ENCODE measurements at regions not wholly inside any gene's neighbourhood (a gene's known extent, or its start where the extent isn't known, plus 50 kb on each side); places are given as distances from the start of the nearest gene placed in this dataset.

GRCh38 chr12:97267166-97267565, 195.4 kb upstream of the RMST start:
- Histone ChIP-seq H3K27ac (ENCODE audit: low read length) (no peak overlapping the region), H3K27me3 (ENCODE audit: control insufficient read depth, insufficient read depth, low read length) (no peaks in the 10 kb centered on the region), H3K4me3 (ENCODE audit: low read length) (no peak overlapping the region), H3K9me3 (ENCODE audit: control insufficient read depth, insufficient read depth, low read length) (no peaks in the 10 kb centered on the region), H3K36me3 (ENCODE audit: control insufficient read depth, insufficient read depth, low read length) (no peaks in the 10 kb centered on the region), H3K4me1 (ENCODE audit: control insufficient read depth, insufficient read depth, low read length) (no peaks in the 10 kb centered on the region; the same call in 1 of the 2 replicates)
- no peak for DNase-seq (ENCODE audit: low read depth, low spot score)

GRCh38 chr12:97267594-97268202, 194.9 kb upstream of the RMST start:
- no peak for DNase-seq (ENCODE audit: low read depth, low spot score)
- H3K36me3 ChIP-seq (ENCODE audit: control insufficient read depth, insufficient read depth, low read length): no peaks in the 10 kb centered on the region
- H3K4me1 ChIP-seq (ENCODE audit: control insufficient read depth, insufficient read depth, low read length): no peaks in the 10 kb centered on the region; the same call in 1 of the 2 replicates
- H3K27ac ChIP-seq (ENCODE audit: low read length): no peak overlapping the region
- no CpG with 5 or more reads among the region's 3 CpGs for WGBS (ENCODE audit: insufficient coverage, insufficient read length)
- no peak overlapping the region for H3K4me3 ChIP-seq (ENCODE audit: low read length)
- no peaks in the 10 kb centered on the region for H3K27me3 ChIP-seq (ENCODE audit: control insufficient read depth, insufficient read depth, low read length)
- H3K9me3 ChIP-seq (ENCODE audit: control insufficient read depth, insufficient read depth, low read length): no peaks in the 10 kb centered on the region

GRCh38 chr12:97272471-97272870, 190.1 kb upstream of the RMST start:
- no peaks in the 10 kb centered on the region for H3K36me3 ChIP-seq (ENCODE audit: control insufficient read depth, insufficient read depth, low read length)
- no peak for DNase-seq (ENCODE audit: low read depth, low spot score)
- no peak overlapping the region for H3K4me3 ChIP-seq (ENCODE audit: low read length)
- no peaks in the 10 kb centered on the region for H3K9me3 ChIP-seq (ENCODE audit: control insufficient read depth, insufficient read depth, low read length)
- peaks cover 5% of the 10 kb centered on the region for H3K4me1 ChIP-seq (ENCODE audit: control insufficient read depth, insufficient read depth, low read length)
- H3K27me3 ChIP-seq (ENCODE audit: control insufficient read depth, insufficient read depth, low read length): no peaks in the 10 kb centered on the region
- no peak overlapping the region for H3K27ac ChIP-seq (ENCODE audit: low read length)

- H3K4me1 ChIP-seq (ENCODE audit: control insufficient read depth, insufficient read depth, low read length): peaks cover 5% of the 10 kb centered on the region
- DNase-seq (ENCODE audit: low read depth, low spot score): no peak
- H3K9me3 ChIP-seq (ENCODE audit: control insufficient read depth, insufficient read depth, low read length): no peaks in the 10 kb centered on the region
- no peak overlapping the region for H3K27ac ChIP-seq (ENCODE audit: low read length)
- no peak overlapping the region for H3K4me3 ChIP-seq (ENCODE audit: low read length)
- H3K27me3 ChIP-seq (ENCODE audit: control insufficient read depth, insufficient read depth, low read length): no peaks in the 10 kb centered on the region
- no peaks in the 10 kb centered on the region for H3K36me3 ChIP-seq (ENCODE audit: control insufficient read depth, insufficient read depth, low read length)
- WGBS (ENCODE audit: insufficient coverage, insufficient read length): no CpG with 5 or more reads among the region's 2 CpGs
Measured at GRCh38 chr12:97274386-97274785, 188.2 kb upstream of the RMST start.

GRCh38 chr12:97275256-97275655, 187.3 kb upstream of the RMST start:
- no CpG with 5 or more reads among the region's 14 CpGs for WGBS (ENCODE audit: insufficient coverage, insufficient read length)
- H3K4me3 ChIP-seq (ENCODE audit: low read length): no peak overlapping the region
- H3K9me3 ChIP-seq (ENCODE audit: control insufficient read depth, insufficient read depth, low read length): no peaks in the 10 kb centered on the region
- DNase-seq (ENCODE audit: low read depth, low spot score): no peak
- no peaks in the 10 kb centered on the region for H3K27me3 ChIP-seq (ENCODE audit: control insufficient read depth, insufficient read depth, low read length)
- H3K4me1 ChIP-seq (ENCODE audit: control insufficient read depth, insufficient read depth, low read length): peaks cover 5% of the 10 kb centered on the region
- no peak overlapping the region for H3K27ac ChIP-seq (ENCODE audit: low read length)
- H3K36me3 ChIP-seq (ENCODE audit: control insufficient read depth, insufficient read depth, low read length): no peaks in the 10 kb centered on the region

GRCh38 chr12:97275728-97276590, 186.6 kb upstream of the RMST start:
- Histone ChIP-seq H3K4me1 (ENCODE audit: control insufficient read depth, insufficient read depth, low read length) (peaks cover 5% of the 10 kb centered on the region), H3K36me3 (ENCODE audit: control insufficient read depth, insufficient read depth, low read length) (no peaks in the 10 kb centered on the region), H3K27me3 (ENCODE audit: control insufficient read depth, insufficient read depth, low read length) (no peaks in the 10 kb centered on the region), H3K4me3 (ENCODE audit: low read length) (no peak overlapping the region), H3K9me3 (ENCODE audit: control insufficient read depth, insufficient read depth, low read length) (no peaks in the 10 kb centered on the region), H3K27ac (ENCODE audit: low read length) (no peak overlapping the region)
- WGBS (ENCODE audit: insufficient coverage, insufficient read length): no CpG with 5 or more reads among the region's 15 CpGs
- no peak for DNase-seq (ENCODE audit: low read depth, low spot score)

- WGBS (ENCODE audit: insufficient coverage, insufficient read length): no CpG with 5 or more reads among the region's 1 CpG
- no peak overlapping the region for H3K27ac ChIP-seq (ENCODE audit: low read length)
- no peaks in the 10 kb centered on the region for H3K9me3 ChIP-seq (ENCODE audit: control insufficient read depth, insufficient read depth, low read length)
Measured at GRCh38 chr12:97276661-97277429, 185.8 kb upstream of the RMST start.

GRCh38 chr12:97283297-97283696, 179.3 kb upstream of the RMST start:
- Histone ChIP-seq H3K4me1 (ENCODE audit: control insufficient read depth, insufficient read depth, low read length) (no peaks in the 10 kb centered on the region), H3K9me3 (ENCODE audit: control insufficient read depth, insufficient read depth, low read length) (no peaks in the 10 kb centered on the region), H3K36me3 (ENCODE audit: control insufficient read depth, insufficient read depth, low read length) (no peaks in the 10 kb centered on the region), H3K4me3 (ENCODE audit: low read length) (no peak overlapping the region), H3K27ac (ENCODE audit: low read length) (no peak overlapping the region), H3K27me3 (ENCODE audit: control insufficient read depth, insufficient read depth, low read length) (no peaks in the 10 kb centered on the region)
- no peak for DNase-seq (ENCODE audit: low read depth, low spot score)
- WGBS (ENCODE audit: insufficient coverage, insufficient read length): no CpG with 5 or more reads among the region's 8 CpGs

More at GRCh38 chr12:97276661-97277429, 185.8 kb upstream of the RMST start:
- H3K4me1 ChIP-seq (ENCODE audit: control insufficient read depth, insufficient read depth, low read length): peaks cover 5% of the 10 kb centered on the region
- no peak overlapping the region for H3K4me3 ChIP-seq (ENCODE audit: low read length)
- H3K27me3 ChIP-seq (ENCODE audit: control insufficient read depth, insufficient read depth, low read length): no peaks in the 10 kb centered on the region
- no peak for DNase-seq (ENCODE audit: low read depth, low spot score)
- no peaks in the 10 kb centered on the region for H3K36me3 ChIP-seq (ENCODE audit: control insufficient read depth, insufficient read depth, low read length)

GRCh38 chr12:97288531-97288930, 174.1 kb upstream of the RMST start:
- WGBS (ENCODE audit: insufficient coverage, insufficient read length): no CpG with 5 or more reads among the region's 3 CpGs
- no peaks in the 10 kb centered on the region for H3K27me3 ChIP-seq (ENCODE audit: control insufficient read depth, insufficient read depth, low read length)
- no peak overlapping the region for H3K4me3 ChIP-seq (ENCODE audit: low read length)
- H3K9me3 ChIP-seq (ENCODE audit: control insufficient read depth, insufficient read depth, low read length): no peaks in the 10 kb centered on the region
- no peaks in the 10 kb centered on the region for H3K36me3 ChIP-seq (ENCODE audit: control insufficient read depth, insufficient read depth, low read length)
- DNase-seq (ENCODE audit: low read depth, low spot score): no peak
- H3K4me1 ChIP-seq (ENCODE audit: control insufficient read depth, insufficient read depth, low read length): no peaks in the 10 kb centered on the region
- H3K27ac ChIP-seq (ENCODE audit: low read length): no peak overlapping the region

- Histone ChIP-seq H3K27me3 (ENCODE audit: control insufficient read depth, insufficient read depth, low read length) (no peaks in the 10 kb centered on the region), H3K9me3 (ENCODE audit: control insufficient read depth, insufficient read depth, low read length) (no peaks in the 10 kb centered on the region; the same call in 1 of the 2 replicates), H3K4me1 (ENCODE audit: control insufficient read depth, insufficient read depth, low read length) (no peaks in the 10 kb centered on the region), H3K4me3 (ENCODE audit: low read length) (no peak overlapping the region), H3K27ac (ENCODE audit: low read length) (no peak overlapping the region), H3K36me3 (ENCODE audit: control insufficient read depth, insufficient read depth, low read length) (no peaks in the 10 kb centered on the region)
- no CpG with 5 or more reads among the region's 3 CpGs for WGBS (ENCODE audit: insufficient coverage, insufficient read length)
- no peak for DNase-seq (ENCODE audit: low read depth, low spot score)
Measured at GRCh38 chr12:97292588-97292987, 170.0 kb upstream of the RMST start.

Measured in iPS DF 6.9 (cell line).